Keratinocyte (primary cell): ENCODE measurements at regions not wholly inside any gene's neighbourhood (a gene's known extent, or its start where the extent isn't known, plus 50 kb on each side); places are given as distances from the start of the nearest gene placed in this dataset.

Source experiments
- CTCF ChIP-seq, 3 experiments: IDR thresholded peaks in 1 of 3; conservative IDR thresholded peaks in 1 of 3; optimal IDR thresholded peaks in 1 of 3; 2 replicates in 2 of 3; 3 replicates in 1 of 3; pipeline versions ENCODE3 to v1.5.1; 2011; ENCODE audit warnings: low read length in 3 of 3, mild to moderate bottlenecking in 3 of 3, moderate library complexity in 2 of 3, control low read depth in 1 of 3, inconsistent platforms in 1 of 3; ENCODE audit not compliant: insufficient read depth in 2 of 3; ENCODE audit errors: extremely low read depth in 1 of 3
- EZH2 ChIP-seq: IDR thresholded peaks from one replicate; pipeline ENCODE4 v1.6.1; 2012; ENCODE audit warnings: inconsistent platforms, mild to moderate bottlenecking, low read length, moderate library complexity

GRCh38 chr13:26934096-26934495 is 173.5 kb upstream of the GPR12 start:
- TF ChIP-seq CTCF (optimal IDR thresholded peaks at IDR 0.05 in 1 of 3, IDR thresholded peaks at IDR 0.05 in 1 of 3, conservative IDR thresholded peaks at IDR 0.05 in 1 of 3; ENCODE audit: extremely low read depth in 1 of 3, insufficient read depth in 2 of 3, low read length in 3 of 3): no peak
- no peak for TF ChIP-seq EZH2
